MM.1S (cell line): ENCODE measurements at regions not wholly inside any gene's neighbourhood (a gene's known extent, or its start where the extent isn't known, plus 50 kb on each side); places are given as distances from the start of the nearest gene placed in this dataset.

Experiments
- DNase-seq: peaks from one replicate; pipeline ENCODE4 v3.0.0-alpha.2; 2015
- H2AFZ ChIP-seq: fragments of 300-600 bp; sonication (generic); 2 replicates; pipeline ENCODE4 v1.6.0; 2016; ENCODE audit warnings: antibody characterized with exemption, low read length
- H3F3A ChIP-seq: fragments of 300-600 bp; sonication (generic); 2 replicates; pipeline ENCODE4 v1.6.1; 2016; ENCODE audit warnings: mild to moderate bottlenecking, antibody characterized with exemption, low read length, moderate library complexity, mixed read lengths; ENCODE audit not compliant: insufficient read depth
- H3K27ac ChIP-seq: fragments of 300-600 bp; sonication (generic); 2 replicates; pipeline ENCODE4 v1.5.1; 2016; ENCODE audit warnings: mild to moderate bottlenecking, low read length
- H3K27me3 ChIP-seq: fragments of 300-600 bp; sonication (generic); replicated peaks from 2 replicates; pipeline ENCODE4 v1.6.0; 2016; ENCODE audit warnings: low read length; ENCODE audit not compliant: insufficient read depth
- H3K36me3 ChIP-seq: fragments of 300-600 bp; sonication (generic); replicated peaks from 2 replicates; pipeline ENCODE4 v1.6.1; 2016; ENCODE audit warnings: mild to moderate bottlenecking, low read length, mixed read lengths; ENCODE audit not compliant: insufficient read depth
- H3K4me1 ChIP-seq: fragments of 300-600 bp; sonication (generic); 2 replicates; pipeline ENCODE4 v1.6.1; 2016; ENCODE audit warnings: low read length, mixed read lengths
- H3K4me2 ChIP-seq: fragments of 300-600 bp; sonication (generic); 2 replicates; pipeline ENCODE4 v1.6.0; 2016; ENCODE audit warnings: low read depth, low read length
- H3K4me3 ChIP-seq: fragments of 300-600 bp; sonication (generic); 2 replicates; pipeline ENCODE4 v1.5.1; 2016; ENCODE audit warnings: low read length, mixed read lengths
- H3K79me2 ChIP-seq: fragments of 300-600 bp; sonication (generic); 2 replicates; pipeline ENCODE4 v1.6.1; 2016; ENCODE audit warnings: mixed run types, low read length, mixed read lengths
- H3K9ac ChIP-seq: fragments of 300-600 bp; sonication (generic); 2 replicates; pipeline ENCODE4 v1.6.1; 2016; ENCODE audit warnings: low read length, mixed read lengths
- H3K9me2 ChIP-seq: fragments of 300-600 bp; sonication (generic); replicated peaks from 2 replicates; pipeline ENCODE4 v1.6.1; 2016; ENCODE audit warnings: mild to moderate bottlenecking, low read length, mixed read lengths; ENCODE audit not compliant: insufficient read depth
- H3K9me3 ChIP-seq: fragments of 300-600 bp; sonication (generic); replicated peaks from 2 replicates; pipeline ENCODE4 v1.6.1; 2016; ENCODE audit warnings: mild to moderate bottlenecking, low read length, mixed read lengths; ENCODE audit not compliant: insufficient read depth
- H4K20me1 ChIP-seq: fragments of 300-600 bp; sonication (generic); 2 replicates; pipeline ENCODE4 v1.6.1; 2016; ENCODE audit warnings: mild to moderate bottlenecking, low read length, moderate library complexity, mixed read lengths; ENCODE audit not compliant: insufficient read depth
- EZH2 ChIP-seq: fragments of 300-600 bp; sonication (generic); optimal IDR thresholded peaks from 2 replicates; pipeline ENCODE3; 2017; ENCODE audit warnings: low read depth, mild to moderate bottlenecking, antibody characterized with exemption, low read length, mixed read lengths
- EZH2phosphoT487 ChIP-seq: fragments of 300-600 bp; sonication (generic); IDR thresholded peaks from 2 replicates; pipeline ENCODE4 v1.6.1; 2018; ENCODE audit warnings: antibody characterized with exemption, low read length
- TF ChIP-seq, protein P1 (sequence below): fragments of 300-600 bp; sonication (generic); IDR thresholded peaks from 2 replicates; pipeline ENCODE4 v1.5.1; 2016; ENCODE audit warnings: antibody characterized with exemption, low read length, mixed read lengths

DNA sequence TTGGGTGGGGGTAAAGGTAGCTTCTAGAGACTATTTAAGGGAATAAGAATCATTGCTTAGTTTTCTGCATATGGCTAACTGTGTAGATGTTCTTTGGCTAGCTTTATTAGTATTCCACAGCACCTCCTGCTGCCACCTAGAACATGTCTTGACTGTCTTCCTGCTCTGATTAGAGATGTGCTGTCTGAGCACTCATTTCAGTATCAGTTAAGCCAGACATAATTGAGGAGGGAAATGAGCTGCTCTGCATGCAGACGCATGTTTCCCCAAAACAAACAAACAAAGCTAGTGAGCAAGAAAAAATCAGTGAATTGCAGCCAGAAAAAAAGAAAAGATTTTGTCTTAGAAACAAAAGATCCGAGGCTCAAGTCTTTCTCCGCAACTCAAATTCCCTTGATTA, 402.2 kb downstream of the AASDHPPT start:
- Histone ChIP-seq H3K4me1 (no peaks in the 10 kb centered on the region), H3K27ac (no peak overlapping the region), H4K20me1 (no peaks in the 10 kb centered on the region), H3K9ac (no peak overlapping the region), H3K27me3 (no peaks in the 10 kb centered on the region), H3K9me3 (no peaks in the 10 kb centered on the region), H3K79me2 (no peaks in the 10 kb centered on the region), H3K9me2 (no peaks in the 10 kb centered on the region), H3K4me2 (no peak overlapping the region), H3K36me3 (no peaks in the 10 kb centered on the region), H3F3A (no peaks in the 10 kb centered on the region), H3K4me3 (no peak overlapping the region), H2AFZ (no peak overlapping the region)
- DNase-seq: no peak
- TF ChIP-seq EZH2phosphoT487 (no peak), EZH2 (no peak)
- TF ChIP-seq, protein P1, sequence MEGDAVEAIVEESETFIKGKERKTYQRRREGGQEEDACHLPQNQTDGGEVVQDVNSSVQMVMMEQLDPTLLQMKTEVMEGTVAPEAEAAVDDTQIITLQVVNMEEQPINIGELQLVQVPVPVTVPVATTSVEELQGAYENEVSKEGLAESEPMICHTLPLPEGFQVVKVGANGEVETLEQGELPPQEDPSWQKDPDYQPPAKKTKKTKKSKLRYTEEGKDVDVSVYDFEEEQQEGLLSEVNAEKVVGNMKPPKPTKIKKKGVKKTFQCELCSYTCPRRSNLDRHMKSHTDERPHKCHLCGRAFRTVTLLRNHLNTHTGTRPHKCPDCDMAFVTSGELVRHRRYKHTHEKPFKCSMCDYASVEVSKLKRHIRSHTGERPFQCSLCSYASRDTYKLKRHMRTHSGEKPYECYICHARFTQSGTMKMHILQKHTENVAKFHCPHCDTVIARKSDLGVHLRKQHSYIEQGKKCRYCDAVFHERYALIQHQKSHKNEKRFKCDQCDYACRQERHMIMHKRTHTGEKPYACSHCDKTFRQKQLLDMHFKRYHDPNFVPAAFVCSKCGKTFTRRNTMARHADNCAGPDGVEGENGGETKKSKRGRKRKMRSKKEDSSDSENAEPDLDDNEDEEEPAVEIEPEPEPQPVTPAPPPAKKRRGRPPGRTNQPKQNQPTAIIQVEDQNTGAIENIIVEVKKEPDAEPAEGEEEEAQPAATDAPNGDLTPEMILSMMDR: no peak

DNA sequence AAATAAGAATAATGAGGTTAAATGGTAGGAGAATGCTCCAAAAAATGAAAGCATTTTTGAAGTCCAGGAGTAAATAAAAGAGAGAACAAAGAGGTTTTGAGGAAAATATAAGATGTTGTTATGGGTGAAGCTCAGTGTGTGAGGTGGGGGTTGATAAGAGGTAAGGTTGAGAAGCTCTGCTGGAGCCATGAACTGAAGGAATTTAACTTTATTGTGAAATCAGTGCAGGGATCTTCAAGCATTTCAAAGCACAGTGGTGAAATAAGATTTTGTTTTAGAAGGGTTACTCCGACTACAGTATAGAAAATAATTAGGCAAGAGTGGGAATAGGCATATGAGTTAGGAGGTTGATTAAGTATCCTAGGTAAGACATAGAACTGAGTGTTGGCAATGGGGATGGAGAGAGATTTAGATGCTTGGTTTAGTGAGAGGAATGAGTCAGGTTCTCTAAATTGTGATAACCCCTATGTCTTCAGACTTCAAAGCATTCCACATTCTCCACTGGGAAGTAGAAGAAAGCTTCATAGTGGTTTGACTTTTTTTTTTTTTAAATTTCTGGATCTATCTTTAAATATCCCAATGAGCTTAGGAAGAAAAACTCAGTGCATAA, 403.2 kb downstream of the AASDHPPT start:
- no peaks in the 10 kb centered on the region for H3K79me2 ChIP-seq
- H3K9me3 ChIP-seq: no peaks in the 10 kb centered on the region
- no peak overlapping the region for H3K4me3 ChIP-seq
- H3K4me2 ChIP-seq: no peak overlapping the region
- H3K9me2 ChIP-seq: no peaks in the 10 kb centered on the region
- no peaks in the 10 kb centered on the region for H4K20me1 ChIP-seq
- H3K27me3 ChIP-seq: no peaks in the 10 kb centered on the region
- H3K27ac ChIP-seq: no peak overlapping the region
- no peaks in the 10 kb centered on the region for H3K4me1 ChIP-seq
- TF ChIP-seq EZH2 (no peak), EZH2phosphoT487 (no peak)
- TF ChIP-seq, protein P1: no peak
- H3K36me3 ChIP-seq: no peaks in the 10 kb centered on the region
- H2AFZ ChIP-seq: no peak overlapping the region
- H3K9ac ChIP-seq: no peak overlapping the region
- DNase-seq: no peak
- no peaks in the 10 kb centered on the region for H3F3A ChIP-seq

DNA sequence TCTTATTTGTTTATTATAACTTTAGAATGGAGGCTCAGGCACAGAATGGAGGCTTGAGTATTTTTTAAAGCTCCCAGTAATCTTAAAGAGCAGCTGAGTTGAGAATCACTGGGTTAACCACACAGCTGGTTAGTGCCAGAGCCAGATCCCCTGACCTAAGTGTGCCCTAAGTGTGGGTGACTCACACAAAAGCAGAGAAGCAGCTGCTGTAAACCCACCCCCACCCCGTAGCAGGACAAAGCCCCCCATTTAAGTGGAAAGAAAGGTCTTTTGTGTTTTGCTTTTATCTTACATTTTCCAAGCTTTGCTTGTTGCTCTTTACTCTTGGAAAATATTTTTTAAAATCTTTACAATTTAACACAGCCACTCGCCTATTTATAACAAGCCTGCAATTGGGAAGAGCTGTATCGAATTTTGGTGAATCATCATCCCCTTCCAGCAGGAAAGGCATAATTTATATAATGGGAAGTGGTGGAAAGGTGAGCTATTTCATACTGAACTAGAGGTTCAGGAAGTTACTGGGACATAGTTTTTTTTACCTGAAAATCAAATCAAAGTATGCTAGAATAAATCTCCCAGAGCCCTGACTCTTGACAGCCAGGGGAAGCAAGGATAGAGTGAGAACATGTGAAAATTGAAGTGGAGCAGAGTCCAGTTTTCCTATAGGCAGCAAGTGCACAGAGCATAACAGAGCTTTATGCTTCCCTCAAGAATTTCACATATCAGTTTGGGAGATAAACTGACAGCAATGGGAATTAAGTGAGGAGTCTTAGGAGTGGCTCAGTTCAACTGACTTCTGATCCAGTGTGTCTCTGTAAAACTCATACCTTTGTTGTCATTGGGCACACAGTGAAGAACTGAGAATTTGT, 405.7 kb downstream of the AASDHPPT start:
- Histone ChIP-seq H3K4me1 (no peaks in the 10 kb centered on the region), H3K36me3 (no peaks in the 10 kb centered on the region), H4K20me1 (no peaks in the 10 kb centered on the region), H3K9me3 (no peaks in the 10 kb centered on the region), H3K27me3 (no peaks in the 10 kb centered on the region), H3K4me2 (no peak overlapping the region), H3K79me2 (no peaks in the 10 kb centered on the region), H3F3A (no peaks in the 10 kb centered on the region), H3K9me2 (no peaks in the 10 kb centered on the region), H3K9ac (no peak overlapping the region), H2AFZ (no peak overlapping the region), H3K4me3 (no peak overlapping the region), H3K27ac (no peak overlapping the region)
- TF ChIP-seq EZH2phosphoT487 (no peak), EZH2 (no peak)
- TF ChIP-seq, protein P1: no peak
- DNase-seq: no peak
